HG03378 (cell line): ENCODE measurements at regions not wholly inside any gene's neighbourhood (a gene's known extent, or its start where the extent isn't known, plus 50 kb on each side); places are given as distances from the start of the nearest gene placed in this dataset.
A peak's percentile ranks its signal among the peaks of the same experiment; 100 is the strongest.
"Not testable (repeated sequence)": the region's sequence is repeated elsewhere in the genome, so short reads cannot be mapped to it uniquely, and the experiment has no call there.

Source experiments
- ATAC-seq: cut with Tn5 transposase; IDR thresholded peaks from one replicate; pipeline ENCODE4 v1.9.1; 2021; ENCODE audit warnings: mild to moderate bottlenecking, moderate library complexity; ENCODE audit not compliant: unreplicated experiment

DNA sequence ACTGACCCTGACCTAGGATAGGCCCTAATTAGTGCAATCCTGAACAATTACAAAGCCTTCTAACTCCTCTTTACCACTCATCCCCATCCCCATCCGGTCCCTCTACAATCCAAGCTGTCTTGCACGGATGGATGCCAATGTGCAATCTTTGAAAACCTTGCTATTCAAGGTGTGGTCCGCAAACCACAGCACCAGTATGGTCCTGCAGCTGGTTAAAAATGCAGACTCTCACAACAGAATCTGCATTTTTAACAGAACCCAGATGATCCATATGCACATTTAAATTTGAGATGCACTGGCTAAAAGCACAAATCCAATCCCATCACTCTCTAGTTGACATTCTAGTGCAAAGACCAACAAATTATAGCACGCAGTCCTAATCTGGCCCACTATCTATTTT, 230.6 kb upstream of the KRR1 start:
- no peak for ATAC-seq

DNA sequence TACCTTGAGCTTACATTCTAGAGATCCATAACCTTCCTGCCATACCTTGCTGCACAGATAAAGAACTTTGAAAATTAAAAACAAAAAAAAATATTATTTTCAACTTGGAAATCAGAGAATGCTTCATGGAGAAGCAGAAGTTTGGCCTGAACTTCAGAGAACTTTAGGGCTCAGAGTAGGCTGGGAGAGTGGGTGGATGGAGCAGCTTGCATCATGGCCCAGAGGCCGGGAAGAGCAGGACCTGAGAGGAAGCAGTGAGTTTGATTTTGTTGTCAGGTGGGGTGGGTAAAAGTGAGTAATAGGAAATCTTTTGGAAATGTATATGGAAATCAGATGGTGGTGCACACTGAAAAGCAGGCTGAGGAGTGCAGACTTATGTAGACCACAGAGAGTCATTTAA, 228.5 kb upstream of the KRR1 start:
- no peak for ATAC-seq

DNA sequence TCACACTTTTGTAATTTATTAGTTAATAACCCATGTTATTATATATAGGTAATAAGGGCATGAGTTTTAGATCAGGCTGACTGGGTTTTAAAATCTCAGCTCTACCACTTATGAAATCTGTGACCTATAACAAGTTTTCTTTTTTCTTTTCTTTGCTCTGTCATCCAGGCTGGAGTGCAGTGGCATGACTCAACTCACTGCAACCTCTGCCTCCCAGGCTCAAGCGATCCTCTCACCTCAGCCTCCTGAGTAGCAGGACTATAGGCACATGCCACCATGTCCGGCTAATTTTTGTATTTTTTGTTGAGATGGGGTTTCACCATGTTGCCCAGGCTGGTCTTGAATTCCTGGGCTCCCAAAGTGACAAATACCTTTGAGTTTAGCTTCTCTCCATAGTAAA, 227.7 kb upstream of the KRR1 start:
- not testable (repeated sequence) for ATAC-seq

DNA sequence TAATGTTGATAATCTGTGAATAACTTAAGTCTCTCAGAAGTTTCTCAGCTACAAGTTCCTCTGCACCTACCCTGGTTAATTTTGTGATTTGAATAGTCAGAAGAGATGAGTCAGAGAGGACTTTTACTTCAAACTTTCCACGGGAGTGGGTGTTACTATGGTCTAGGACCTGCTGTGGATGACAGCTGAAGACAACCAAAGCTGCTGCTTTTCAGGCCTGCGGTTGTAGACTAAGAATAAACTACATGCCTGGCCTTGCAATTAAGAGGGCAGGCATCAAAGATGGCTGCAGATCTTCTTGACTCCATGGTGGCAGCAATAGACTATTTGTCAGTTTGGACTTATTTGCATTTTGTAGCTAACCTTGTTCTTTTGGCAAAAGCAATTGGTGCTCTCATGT, 227.1 kb upstream of the KRR1 start:
- ATAC-seq: peak; percentile 99

DNA sequence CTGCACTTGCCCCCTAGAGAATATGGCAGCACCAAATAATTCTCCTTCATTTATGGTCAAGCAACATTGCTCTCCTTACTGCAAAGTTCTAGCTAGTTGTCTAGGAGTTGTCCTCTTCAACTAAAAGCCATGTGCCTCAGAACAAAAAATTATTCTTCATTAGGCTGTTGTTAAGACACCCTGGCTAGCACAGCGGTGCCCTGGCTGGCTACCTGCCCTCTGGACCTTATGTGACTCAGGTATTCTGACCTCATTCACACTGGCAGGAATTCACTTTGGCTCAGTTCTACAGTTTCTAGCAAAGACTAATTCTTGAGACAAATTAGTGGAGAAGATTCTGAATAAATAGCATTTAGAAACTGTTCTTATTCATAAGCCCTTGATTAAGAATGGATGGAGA, 224.4 kb upstream of the KRR1 start:
- ATAC-seq: no peak

DNA sequence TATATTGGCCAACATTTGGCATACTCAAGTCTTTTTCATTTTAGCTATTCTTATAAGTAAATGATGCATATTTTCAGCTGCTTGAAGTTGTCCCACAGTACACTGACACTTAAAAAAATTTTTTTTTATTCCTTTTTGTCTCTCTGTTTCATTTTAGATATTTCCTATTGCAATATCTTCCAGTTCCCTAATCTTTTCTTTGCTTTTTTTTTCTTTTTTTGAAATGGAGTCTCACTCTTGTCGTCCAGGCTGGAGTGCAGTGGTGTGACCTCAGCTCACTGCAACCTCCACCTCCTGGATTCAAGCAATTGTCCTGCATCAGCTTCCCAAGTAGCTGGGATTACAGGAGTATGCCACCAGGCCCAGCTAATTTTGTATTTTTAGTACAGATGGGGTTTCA, 217.4 kb upstream of the KRR1 start:
- no peak for ATAC-seq

DNA sequence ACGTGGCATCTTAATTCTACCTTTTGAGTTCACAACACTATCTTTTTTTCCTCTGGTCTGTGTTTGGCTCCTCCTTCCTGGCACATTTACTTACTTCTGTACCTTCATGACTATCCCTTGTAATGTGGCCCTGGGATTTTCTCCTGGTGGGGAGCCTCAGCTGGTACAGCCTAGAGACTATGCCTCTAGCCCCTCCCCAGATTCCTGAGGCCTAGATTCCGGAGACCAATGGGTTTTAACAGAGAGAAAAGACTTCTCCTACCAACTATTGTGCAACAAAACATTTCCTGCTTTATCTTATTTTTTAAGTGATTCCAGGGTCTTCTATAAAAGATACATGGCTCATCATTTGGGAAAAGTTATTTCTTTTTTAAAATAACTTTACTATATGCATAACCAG, 216.2 kb upstream of the KRR1 start:
- no peak for ATAC-seq

DNA sequence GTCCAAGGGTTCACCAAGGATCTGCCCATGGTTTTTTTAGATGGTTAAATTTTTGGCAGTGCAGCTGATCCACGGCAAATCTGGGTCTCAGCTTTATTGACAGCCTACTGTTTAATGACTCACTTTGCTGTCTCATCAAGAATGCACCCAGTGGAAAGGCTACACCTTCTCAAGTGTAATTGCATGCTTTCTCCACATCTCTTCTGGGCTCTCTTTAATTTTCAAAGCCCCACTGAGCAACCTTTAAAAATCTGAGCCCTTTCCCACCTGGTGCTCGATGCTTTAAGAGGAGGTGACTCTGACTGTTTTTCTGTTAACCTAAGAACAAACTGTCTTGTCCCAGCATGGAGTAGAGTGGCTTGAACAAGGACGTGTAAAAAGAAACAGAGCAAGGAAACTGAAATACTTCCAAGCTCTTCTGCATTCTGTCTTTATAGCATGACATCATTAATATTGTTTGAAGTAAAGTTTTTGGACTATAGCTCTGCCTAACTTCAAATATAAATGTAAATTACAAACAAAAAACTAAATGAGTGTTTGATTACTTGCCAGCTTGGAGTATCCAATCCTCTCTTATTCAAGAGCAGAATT, 214.2 kb upstream of the KRR1 start:
- ATAC-seq: no peak

DNA sequence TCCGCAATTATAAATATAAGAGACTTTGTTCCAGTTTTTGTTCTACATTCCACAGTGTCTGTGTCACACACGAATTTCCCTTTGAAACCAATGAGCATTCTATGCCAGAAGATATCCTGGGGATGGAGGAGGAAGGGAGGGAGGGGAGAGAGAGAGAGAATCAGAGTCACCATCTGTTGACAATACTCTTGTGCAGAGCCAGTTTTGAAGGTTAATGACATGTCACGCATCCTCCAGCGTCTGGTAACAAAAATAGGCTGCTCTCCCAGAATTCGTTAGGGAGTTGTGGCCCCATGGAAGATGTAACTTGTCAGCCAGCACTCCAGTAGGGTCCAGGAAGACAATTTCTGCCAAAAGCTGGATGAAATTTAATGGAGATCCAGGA, 213.5 kb upstream of the KRR1 start:
- no peak for ATAC-seq

DNA sequence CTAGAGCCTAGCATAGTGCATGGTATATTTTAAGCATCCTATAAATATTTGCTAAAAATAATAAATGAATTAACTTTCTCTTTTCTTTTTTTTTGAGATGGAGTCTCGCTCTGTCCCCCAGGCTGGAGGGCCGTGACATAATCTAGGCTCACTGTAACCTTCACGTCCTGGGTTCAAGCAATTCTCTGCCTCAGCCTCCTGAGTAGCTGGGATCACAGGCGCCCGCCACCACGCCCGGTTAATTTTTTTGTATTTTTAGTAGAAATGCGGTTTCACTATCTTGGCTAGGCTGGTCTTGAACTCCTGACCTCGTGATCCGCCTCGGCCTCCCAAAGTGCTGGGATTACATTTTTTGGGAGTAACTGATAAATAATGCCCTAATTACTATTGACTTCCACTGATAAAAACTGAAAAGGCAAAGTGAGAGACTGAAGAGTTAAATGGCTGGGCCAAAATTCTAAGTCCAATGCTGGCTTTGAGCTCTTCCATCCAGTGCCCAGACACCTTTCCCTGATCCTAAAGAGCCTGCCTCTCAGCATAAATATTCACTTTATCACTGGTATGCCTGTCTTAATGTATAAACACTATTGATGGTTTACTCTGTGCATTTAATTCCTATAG, 213.0 kb upstream of the KRR1 start:
- no peak for ATAC-seq

DNA sequence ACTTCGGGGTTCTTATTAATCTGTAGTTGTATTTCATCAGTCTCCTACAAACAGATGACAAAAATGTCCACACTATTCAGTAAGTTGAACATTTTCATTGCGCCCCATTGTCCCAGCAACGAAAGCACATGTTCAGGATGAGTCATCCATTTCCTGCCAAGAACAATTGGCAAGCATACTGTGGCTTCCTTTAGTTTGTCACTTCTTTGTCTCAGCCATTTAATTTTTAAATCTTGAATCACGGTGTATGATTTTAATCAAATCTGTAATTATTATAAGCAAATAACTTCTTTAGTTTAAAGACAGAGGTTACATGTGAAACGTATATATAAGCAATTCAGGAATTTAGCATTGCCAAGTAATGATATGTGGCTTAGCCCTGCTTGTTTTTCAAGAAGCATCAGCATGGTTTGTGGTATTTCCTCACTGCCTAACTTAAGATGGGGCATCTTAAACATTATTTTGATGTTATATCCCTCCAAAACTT, 211.3 kb upstream of the KRR1 start:
- peak; percentile 94 for ATAC-seq

DNA sequence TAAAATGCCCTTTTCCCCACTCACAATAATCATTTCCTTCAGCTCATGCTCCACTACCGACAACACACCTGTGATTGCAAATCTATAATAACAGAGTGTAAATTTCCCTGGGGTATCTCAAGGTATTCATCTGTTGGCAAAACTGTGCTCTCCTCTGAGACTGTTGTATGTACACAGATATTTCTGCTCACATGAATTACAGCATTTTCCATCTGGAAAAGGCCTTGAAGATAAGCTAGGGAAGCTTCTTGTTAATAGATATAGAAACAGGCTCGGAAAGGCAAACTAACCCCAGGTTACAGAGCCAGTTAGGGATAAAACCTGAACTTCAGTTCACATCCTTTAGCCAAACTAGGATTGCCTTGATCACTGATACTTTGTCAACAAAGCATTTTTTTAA, 210.4 kb upstream of the KRR1 start:
- ATAC-seq: no peak

DNA sequence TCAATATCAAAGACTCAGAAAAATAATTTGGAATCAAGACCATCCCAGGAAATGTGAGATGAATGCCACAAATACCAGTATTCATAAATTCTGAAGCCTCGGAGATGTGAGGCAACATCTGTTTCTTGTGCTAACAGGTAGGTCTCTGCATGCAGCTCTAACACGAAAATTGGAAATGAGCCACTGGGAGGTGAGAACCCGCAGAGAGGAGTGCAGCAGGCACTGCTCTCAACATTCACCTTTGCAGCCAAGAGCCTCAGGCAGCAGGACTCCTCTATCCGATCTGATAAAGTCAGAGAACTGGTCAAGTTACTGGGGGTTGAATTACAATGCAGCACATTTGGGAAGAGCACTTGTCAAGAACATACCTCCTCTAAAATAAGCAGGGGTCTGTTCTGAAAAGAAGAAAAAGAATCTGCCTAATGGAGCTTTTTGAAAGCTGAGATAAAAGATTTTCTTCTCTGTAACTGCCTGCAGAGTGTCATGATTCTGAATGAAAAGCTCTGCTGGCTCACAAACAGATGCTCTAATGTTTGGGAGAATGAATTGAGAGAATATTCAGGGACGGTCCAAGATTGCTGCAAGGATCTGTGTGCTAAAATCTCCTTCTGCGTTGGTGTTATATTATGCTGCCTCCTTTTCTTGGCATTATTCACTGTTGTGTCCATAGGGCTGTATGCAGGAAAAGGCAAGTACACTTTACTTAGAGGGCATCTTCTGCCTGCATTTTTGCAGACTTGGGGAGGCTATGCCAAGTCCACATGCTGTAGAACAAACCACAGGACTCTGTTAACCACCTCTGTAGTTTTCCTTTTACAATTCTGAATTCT, 209.6 kb upstream of the KRR1 start:
- ATAC-seq: no peak

DNA sequence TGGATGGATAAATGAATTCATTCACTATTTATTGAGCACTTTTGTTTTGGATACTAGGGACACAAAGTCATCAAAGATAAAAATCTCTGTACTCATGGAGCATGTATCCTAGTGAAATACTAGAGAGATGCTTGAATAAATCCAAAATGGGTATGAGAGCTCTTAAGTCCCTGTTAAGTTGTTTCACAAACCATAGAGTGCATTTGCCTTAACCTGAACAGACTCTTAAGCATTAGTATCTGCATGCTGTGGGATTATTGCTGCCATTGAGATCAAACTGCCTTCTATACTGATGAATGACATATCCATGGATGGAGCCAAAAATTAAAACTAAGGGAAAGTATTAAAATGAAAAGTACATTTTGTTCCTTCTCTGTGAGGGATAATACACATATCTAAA, 206.5 kb upstream of the KRR1 start:
- ATAC-seq: no peak

DNA sequence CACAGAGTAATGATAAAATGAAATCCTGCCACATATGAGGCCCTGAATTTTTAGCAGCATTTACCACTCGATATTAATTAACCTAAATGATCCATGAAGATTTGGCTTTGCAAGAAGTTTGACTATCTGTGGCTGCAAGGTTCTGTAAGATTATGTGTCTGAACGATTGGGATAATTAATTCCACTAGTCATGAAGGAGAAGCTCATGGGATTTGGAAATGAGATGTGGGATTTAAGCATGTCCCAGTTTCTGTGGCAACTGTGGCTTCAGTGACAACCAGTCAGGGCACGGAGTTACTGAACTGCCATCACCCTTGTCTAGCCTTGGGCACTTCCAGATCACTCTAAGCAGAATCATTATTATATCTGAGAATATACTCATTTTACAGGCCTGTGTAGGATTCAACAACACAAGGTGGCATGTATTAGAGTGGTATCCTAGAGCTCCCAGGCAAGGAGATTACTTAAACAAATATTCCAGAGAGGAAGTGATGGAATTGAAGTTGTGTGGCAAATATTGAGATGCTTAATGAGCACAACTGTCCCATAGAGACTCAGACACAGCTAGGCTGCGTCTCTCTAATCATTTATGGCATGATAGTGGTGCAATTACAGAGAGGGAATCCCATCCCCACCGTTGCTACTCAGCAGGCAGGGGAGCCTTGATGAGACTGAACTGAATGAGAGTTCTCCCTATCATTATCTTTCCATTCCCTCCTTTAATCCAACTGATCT, 205.0 kb upstream of the KRR1 start:
- no peak for ATAC-seq

DNA sequence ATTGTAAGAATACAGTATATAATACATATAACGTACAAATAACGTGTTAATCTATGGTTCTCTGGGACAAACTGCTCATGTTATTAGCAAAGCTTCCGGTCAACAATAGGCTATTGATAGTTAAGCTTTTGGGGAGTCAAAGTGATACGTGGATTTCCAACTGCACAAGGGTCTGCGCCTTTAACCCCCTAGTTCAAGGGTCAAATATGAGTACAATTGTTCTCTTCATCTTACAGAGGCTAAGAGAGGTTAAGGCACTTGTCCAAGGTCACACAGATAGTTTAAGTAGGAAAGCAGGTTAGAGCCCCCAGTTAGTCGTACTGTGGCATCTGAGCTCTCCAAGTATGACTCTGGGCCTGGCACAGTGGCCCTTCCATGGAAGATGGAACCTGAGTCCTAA, 204.3 kb upstream of the KRR1 start:
- no peak for ATAC-seq

DNA sequence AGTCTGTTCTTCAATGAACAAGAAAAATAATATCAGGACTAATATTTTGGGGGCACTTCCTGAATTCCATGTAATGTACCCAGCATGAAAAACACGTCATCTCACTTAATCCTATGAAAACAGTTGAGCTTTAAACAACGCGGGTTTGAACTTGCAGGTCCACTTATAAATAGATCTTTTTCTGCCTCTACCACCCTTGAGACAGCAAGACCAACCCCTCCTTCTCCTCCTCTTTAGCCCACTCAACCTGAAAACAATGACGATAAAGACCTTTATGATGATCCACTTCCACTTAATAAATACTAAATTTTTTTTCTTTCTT, 203.9 kb upstream of the KRR1 start:
- ATAC-seq: no peak

DNA sequence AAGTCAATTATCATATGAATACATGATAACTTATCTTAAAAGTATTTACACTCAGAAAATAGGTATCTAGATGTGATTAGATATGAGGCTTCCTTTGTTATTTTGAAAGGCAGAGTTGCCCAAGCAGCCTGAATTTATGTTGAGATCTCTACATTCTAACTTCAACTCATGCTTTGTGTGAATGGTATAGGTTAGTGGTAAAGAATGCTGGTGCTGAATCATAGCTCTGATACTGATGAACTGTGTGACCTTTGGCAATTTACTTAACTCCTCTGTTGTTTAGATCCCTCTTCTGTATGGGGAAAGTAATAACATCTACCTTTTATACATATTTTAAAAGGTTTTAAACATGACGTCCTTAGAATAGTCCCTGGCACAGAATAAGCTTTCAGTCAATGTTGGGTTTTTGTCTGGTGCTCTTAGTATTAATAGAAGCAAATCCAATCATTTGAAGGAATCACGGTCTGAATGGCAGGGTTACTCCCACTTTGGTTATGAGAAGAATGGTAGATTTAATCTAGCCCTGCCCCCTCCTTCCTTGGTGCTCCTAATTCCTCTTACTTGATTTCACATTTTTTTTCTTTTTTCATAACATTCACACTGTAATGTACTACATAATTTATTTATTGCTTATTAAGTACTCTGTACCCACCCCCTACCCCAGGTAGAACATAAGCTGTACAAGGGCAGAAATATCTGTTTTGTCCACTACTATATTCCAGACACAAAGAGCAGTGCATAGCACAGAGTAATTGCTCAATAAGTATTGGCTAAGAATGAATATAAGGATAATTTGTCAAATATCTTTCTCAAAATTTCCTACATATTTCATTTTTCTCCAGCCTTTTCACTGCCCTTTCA, 203.3 kb upstream of the KRR1 start:
- no peak for ATAC-seq

DNA sequence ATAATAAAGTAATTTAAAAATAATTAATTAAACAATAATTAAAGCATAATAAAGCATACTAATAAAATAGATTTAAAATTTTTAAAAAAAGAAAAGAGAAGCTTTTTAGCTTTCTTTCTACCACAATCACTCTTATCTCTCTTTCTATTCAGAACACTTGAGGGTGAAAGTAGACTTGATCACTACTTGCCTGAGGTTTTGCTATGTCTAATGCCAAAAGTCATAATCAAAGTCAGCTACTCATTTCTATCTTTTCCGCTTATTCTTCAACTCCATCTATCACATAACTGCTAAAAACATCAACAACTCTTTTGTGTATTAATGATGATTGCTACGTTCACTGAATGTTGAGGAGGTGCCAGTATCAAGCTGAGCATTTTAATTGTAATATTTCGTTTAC, 202.0 kb upstream of the KRR1 start:
- no peak for ATAC-seq

DNA sequence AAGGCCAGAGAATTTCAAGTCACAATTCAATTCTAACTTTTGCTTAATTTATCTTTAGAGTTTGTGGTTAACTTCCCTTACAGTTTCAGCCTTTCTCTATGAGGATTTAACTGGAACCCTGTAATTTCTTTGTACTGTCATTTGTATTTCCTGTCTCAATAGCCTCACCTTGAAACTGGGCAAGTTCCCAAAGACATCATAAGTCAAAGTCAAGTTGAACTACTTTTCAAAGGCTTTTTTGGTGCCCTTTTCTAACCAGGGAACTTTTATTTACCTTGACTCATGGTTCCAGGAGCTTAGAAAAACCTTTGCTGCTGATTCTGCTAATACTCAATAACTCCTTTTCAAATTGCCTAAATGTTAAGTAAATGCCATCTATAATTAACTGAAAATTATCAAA, 200.8 kb upstream of the KRR1 start:
- no peak for ATAC-seq

DNA sequence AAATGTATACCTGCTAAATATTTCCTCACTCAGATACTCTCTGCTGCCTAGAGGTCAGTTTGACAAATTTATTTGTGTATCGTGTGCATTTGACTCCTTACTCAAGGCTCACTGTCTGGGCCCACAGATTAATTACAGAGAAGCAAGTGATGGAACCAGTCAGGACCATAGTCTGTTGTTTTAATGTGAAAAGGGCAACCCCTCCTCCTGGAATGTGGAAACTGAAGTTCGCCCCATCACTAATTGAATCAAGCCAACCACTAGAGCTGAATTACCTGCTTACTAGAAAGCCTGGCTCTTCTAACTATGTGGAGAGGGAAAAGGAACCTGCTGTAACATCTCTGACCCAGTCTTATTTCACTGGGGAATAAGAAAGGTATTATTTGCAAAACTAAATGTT, 199.9 kb upstream of the KRR1 start:
- no peak for ATAC-seq
